ENCODE measurements at regions not wholly inside any gene's neighbourhood (a gene's known extent, or its start where the extent isn't known, plus 50 kb on each side); places are given as distances from the start of the nearest gene placed in this dataset.

DNA sequence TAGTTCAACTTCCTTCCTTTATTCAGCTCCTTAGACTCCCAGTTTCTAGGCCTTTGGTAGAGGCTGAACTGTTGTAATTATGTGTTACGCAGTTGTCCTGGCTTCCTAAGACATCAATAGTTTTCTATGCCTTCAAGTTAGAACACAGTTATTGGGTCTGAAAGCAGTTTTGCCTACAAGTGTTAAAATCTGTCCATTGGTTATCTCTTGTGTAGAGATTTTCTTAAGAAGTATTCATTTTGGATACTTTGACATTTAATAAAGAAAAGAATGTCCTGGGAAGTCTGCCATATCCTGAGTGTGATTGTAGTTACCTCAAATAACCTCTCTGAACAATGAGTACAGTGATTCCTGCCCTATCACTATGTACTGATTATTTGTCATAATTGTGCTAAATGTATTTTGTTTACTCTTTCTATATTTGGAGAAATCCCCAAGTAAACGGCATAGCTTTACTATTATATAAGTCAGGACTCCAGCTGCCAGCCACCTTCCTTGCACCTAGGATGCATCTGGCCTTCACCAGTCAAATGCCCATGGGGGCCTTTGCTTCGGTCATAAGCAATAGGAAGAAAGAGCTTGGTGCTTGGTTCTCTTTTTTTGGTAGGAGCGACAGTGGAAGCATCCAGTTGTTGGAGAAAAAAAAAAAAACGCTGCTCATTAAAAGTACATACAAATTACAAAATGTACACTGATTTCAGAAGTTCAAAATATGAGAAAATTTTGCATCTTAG, 449.5 kb upstream of the PKDCC start:
- DNase-seq (ENCODE audit: low spot score), result no peak

DNA sequence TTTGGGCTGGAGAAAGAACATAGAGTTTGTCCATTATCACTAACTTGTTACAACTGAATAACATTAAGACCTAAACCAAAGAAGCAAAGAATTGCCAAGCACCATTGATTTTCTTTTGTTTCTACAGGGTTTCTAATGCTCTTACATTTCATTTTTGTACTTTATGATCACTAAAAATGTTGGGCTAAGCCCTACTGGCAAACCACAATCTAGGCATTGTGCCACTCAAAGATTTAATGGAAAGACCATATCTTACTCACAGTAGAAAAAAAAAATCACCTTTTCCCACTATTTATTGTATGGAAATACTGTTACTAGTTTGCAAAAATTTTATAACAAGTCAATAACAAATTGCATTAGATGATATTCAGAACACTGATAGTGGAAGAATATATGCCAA, 447.4 kb upstream of the PKDCC start:
- DNase-seq (ENCODE audit: low spot score), result no peak

- DNase-seq (ENCODE audit: low spot score), result no peak
Observed at GRCh38 chr2:41602341-41602740, 445.5 kb upstream of the PKDCC start.

GRCh38 chr2:41605311-41605710, 442.5 kb upstream of the PKDCC start:
- DNase-seq (ENCODE audit: low spot score), result no peak

- DNase-seq (ENCODE audit: low spot score), result no peak
Observed at GRCh38 chr2:41605914-41606313, 441.9 kb upstream of the PKDCC start.

DNA sequence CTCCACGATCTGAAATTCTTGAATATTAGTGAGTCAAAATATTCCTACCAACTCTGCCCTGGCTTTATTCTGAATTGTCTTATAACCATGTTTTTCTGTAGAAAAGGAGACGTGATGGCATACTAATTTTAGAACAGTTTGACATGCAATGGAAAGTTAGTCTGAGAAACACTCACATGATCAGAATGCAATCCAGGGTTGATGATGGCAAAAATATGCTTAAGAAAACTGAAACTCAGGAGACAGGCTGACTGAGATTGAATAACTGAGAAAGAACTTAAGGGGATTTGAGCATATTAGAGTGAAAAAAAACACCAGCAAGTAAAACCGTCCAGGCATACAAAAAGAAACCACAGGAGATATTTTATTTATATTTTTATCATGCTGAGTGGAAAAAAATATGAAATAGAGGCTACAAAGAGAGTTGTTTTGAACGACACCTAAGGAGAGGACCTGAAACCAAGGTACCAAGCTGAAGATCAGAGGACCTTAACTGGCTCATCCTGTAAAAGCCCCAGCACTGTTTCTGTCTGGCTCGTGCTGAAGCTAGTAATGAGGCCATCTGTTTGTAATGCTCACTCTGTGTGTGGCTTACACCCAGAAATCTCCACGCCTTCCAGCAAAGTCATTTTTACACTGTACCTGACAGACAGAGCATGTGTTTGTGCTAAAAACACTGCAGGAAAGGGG, 437.2 kb upstream of the PKDCC start:
- peak; percentile 21 for DNase-seq (ENCODE audit: low spot score)

- no peak for DNase-seq (ENCODE audit: low spot score)
Observed at GRCh38 chr2:41618754-41619153, 429.1 kb upstream of the PKDCC start.

DNA sequence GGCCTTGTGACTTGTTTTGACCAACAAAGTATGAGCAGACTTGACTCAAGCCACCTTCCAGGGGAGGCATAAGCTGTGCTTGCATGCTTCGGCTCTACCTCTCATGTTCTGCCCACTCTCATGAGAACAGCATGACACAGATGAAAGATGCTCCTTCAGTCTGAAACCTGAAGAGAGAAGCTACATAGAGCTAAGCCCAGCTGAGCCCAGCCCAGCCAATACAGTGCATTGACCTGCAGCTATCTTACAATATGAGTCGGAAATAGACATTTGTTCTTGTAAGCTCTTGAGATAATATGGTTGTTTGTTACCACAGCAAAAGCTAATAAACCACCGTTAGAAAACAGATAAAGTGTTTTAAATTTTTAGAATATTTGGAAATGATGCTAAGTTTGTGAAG, 426.7 kb upstream of the PKDCC start:
- no peak for DNase-seq (ENCODE audit: low spot score)

DNA sequence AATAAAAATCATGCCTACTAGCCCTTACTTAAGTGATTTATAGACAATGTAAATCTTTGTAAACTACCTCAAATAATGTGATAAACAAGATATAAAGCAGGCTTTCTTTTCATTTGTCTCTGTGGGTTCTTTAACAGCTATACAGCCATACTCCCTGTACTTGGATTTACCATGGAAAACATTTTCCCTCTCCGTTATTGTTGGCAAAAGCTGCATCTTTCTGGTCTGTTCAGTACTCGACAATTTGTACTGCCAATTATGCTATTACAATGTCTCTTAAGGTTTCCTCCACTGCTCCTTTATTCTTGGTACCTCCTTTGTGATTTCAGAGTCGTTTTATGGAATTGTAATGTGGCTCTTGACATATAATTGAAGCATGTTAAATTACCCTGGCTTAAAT, 426.3 kb upstream of the PKDCC start:
- DNase-seq (ENCODE audit: low spot score), result no peak

GRCh38 chr2:41622301-41622700, 425.5 kb upstream of the PKDCC start:
- DNase-seq (ENCODE audit: low spot score), result no peak

DNA sequence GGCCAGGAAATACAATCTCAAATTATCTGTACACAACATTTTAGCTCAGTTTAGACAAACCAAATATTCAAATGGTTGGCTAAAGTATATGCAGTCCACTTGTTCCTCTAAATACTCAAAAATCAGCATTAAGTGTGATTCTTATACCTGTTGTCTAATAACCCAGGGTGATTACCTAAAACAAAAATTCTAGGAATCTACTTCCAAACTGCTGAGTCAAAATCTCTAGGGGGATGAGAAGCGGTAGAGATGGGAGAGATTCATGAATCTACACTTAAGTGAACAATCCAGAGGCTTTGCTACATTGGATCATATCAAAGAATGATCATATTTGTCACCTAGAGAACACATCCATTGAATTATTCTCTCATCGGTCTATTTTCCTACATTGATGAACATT, 420.9 kb upstream of the PKDCC start:
- no peak for DNase-seq (ENCODE audit: low spot score)

GRCh38 chr2:41634686-41635085, 413.1 kb upstream of the PKDCC start:
- DNase-seq (ENCODE audit: low spot score), result no peak

DNA sequence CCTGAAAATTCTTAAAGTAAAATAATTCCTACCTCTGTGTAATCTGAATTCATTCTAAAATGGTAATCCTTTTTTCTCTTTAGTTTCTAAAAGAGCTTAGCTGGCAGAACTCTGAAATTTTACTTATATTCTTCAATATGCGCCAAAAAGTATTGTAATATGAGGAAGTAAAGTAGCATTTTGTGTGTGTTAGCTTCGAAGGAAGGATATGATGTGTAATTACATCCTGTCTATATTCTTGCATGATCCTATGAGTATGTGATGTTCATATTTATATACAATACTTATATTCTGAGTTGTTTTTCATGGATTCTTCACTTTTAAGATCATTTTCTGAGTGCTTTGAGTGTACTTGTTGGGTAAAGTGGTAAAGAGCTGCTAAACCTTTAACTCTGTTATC, 402.9 kb upstream of the PKDCC start:
- no peak for DNase-seq (ENCODE audit: low spot score)

DNA sequence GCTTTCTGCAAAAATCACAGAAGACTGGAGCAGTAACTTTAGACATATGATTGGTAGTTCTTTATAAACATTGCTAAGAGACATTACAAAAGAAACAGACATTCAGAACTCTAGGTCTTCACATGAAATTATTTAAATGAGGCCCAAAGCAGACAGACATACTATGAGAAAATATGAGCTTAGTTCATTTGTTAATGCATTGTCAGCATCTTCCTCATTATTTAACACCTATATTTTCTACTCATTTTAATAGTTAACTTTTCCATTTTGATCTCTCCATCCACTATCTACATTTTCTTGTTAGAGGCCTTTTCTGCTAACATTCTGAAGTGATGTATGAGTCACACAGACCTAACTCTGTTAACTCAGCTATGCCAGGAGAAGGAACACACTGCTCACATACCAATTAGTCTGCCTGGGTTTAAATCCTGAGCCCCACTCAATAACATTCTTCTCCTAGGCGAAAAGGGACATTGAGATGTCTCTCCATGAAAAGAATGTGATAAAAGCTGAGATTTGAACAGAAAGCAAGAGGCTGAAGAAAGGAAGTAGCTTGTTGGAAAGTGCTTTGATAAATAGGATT, 400.3 kb upstream of the PKDCC start:
- no peak for DNase-seq (ENCODE audit: low spot score)

GRCh38 chr2:41657226-41657625, 390.6 kb upstream of the PKDCC start:
- no peak for DNase-seq (ENCODE audit: low spot score)

GRCh38 chr2:41659758-41660157, 388.1 kb upstream of the PKDCC start:
- no peak for DNase-seq (ENCODE audit: low spot score)

- no peak for DNase-seq (ENCODE audit: low spot score)
Observed at GRCh38 chr2:41662461-41662860, 385.4 kb upstream of the PKDCC start.

- DNase-seq (ENCODE audit: low spot score), result no peak
Observed at GRCh38 chr2:41663056-41663455, 384.8 kb upstream of the PKDCC start.

DNA sequence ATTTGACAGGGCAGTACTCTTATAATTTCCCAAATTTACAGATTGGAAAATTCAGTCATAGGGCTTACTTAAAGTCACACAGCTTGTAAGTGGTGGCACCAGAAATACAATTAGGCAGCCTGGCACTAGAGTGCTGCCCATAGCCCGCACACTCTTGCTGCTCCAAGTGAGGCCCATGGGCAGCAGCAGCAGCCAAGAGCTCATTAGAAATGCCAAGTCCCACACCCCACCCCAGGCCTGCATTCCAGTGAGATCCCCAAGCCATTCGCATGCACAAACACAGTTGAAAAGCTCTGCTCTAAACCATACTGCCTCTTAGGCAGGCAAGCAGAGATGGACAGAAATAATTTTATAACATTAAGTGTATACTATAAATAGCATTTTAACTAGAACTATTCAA, 379.3 kb upstream of the PKDCC start:
- no peak for DNase-seq (ENCODE audit: low spot score)

- no peak for DNase-seq (ENCODE audit: low spot score)
Observed at GRCh38 chr2:41678639-41679038, 369.2 kb upstream of the PKDCC start.

GRCh38 chr2:41686156-41686555, 361.7 kb upstream of the PKDCC start:
- no peak for DNase-seq (ENCODE audit: low spot score)

GRCh38 chr2:41691561-41691960, 356.3 kb upstream of the PKDCC start:
- no peak for DNase-seq (ENCODE audit: low spot score)

- no peak for DNase-seq (ENCODE audit: low spot score)
Observed at GRCh38 chr2:41694536-41695049, 353.2 kb upstream of the PKDCC start.

Data from hepatic stellate cell (primary cell).